ENCODE measurements at regions not wholly inside any gene's neighbourhood (a gene's known extent, or its start where the extent isn't known, plus 50 kb on each side); places are given as distances from the start of the nearest gene placed in this dataset.
"Not testable (repeated sequence)": the region's sequence is repeated elsewhere in the genome, so short reads cannot be mapped to it uniquely, and the experiment has no call there.

DNA sequence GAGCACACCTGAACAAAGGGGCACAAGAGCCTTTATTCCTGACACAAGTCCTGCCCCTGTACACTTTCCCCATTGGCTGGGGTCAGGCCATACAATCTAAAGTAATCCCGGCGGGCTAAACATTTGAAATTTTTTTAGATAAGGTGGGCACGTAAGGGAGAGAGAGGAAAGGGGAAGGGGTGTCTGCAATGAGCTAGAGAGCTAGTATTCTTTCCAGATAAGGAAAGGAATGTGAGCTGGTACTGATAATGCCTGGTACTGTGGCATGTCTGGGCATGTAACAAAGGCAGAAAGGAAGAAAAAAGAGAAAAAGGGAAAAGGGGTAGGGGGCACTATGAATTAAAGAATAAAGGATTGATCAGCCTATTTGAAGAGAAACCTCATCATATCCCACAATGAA, 212.0 kb upstream of the FKBP1C start:
- not testable (repeated sequence) for TF ChIP-seq POLR2A (IDR thresholded peaks at IDR 0.05)
- TF ChIP-seq, protein P1, sequence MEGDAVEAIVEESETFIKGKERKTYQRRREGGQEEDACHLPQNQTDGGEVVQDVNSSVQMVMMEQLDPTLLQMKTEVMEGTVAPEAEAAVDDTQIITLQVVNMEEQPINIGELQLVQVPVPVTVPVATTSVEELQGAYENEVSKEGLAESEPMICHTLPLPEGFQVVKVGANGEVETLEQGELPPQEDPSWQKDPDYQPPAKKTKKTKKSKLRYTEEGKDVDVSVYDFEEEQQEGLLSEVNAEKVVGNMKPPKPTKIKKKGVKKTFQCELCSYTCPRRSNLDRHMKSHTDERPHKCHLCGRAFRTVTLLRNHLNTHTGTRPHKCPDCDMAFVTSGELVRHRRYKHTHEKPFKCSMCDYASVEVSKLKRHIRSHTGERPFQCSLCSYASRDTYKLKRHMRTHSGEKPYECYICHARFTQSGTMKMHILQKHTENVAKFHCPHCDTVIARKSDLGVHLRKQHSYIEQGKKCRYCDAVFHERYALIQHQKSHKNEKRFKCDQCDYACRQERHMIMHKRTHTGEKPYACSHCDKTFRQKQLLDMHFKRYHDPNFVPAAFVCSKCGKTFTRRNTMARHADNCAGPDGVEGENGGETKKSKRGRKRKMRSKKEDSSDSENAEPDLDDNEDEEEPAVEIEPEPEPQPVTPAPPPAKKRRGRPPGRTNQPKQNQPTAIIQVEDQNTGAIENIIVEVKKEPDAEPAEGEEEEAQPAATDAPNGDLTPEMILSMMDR (IDR thresholded peaks at IDR 0.05) = not testable (repeated sequence)
